Occipital lobe (tissue), 1 donor: ENCODE measurements at regions not wholly inside any gene's neighbourhood (a gene's known extent, or its start where the extent isn't known, plus 50 kb on each side); places are given as distances from the start of the nearest gene placed in this dataset.

Experiments
- DNase-seq: peaks from one replicate; lab custom pipeline; 2025; lab: John Stamatoyannopoulos, UW

- no peak for DNase-seq
Observed at GRCh38 chr3:109900783-109901182, 563.4 kb upstream of the DPPA4 start.

- no peak for DNase-seq
Observed at GRCh38 chr3:109902549-109902948, 565.2 kb upstream of the DPPA4 start.

GRCh38 chr3:109903100-109903499, 565.8 kb upstream of the DPPA4 start:
- no peak for DNase-seq

DNA sequence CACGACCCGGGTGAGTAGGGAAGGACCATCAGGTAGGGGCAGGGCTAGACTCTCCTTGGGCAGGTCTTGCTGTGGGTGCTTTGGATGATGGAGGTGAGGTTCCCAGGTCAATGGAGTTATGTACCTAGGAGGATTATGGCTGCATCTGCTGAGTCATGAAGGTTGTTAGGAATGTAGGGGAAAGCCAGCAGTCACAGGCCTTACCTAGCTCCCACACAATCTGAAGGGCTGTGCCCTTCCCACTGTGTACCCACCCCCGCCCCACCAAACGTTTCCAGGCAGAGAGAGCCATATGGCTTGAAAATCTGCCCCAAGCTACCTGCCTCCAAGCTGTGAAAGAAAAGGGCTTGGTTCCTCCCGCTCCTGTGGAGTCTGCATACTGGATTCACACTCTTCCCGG, 573.4 kb upstream of the DPPA4 start:
- no peak for DNase-seq

GRCh38 chr3:109918740-109919139, 581.4 kb upstream of the DPPA4 start:
- DNase-seq, result no peak

DNA sequence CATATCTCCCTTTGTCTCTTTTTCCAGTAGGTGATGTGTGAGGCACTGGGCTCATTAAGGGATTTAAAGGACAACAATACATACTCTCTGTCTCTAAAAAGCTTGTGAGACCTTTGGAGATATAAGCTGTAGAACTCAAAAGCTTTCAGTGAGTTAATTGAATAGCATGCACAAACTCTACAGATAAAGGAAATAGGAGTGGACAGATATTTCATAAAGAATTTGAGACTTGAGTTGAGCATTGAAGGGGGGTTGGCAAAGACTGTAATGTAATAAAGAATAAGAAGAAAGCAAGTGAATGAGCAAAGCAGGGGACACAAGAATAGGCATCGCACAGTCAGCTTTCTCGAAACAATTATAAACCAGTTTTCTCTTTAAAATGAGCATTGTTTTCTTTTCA, 583.4 kb upstream of the DPPA4 start:
- no peak for DNase-seq

DNA sequence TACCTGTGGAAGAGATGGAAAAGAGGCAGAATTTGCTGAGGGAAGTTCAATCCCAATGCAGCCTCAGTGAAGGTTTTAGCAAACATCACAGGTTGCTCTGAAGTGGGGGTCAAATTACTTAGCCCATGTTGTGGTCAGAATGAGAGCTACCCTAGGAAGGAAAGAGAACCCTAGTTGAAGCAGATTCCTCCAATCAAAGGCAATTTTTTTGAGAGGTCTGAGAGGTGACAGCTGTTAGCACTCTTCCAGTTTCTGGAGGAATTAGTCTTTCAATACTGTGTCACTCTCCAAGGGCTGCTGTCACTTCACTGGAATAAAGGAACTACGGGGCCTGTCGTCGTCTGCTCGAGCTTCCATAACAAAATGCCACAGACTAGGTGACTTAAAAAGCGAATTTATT, 584.2 kb upstream of the DPPA4 start:
- no peak for DNase-seq

GRCh38 chr3:109922856-109923255, 585.5 kb upstream of the DPPA4 start:
- DNase-seq, result no peak

DNA sequence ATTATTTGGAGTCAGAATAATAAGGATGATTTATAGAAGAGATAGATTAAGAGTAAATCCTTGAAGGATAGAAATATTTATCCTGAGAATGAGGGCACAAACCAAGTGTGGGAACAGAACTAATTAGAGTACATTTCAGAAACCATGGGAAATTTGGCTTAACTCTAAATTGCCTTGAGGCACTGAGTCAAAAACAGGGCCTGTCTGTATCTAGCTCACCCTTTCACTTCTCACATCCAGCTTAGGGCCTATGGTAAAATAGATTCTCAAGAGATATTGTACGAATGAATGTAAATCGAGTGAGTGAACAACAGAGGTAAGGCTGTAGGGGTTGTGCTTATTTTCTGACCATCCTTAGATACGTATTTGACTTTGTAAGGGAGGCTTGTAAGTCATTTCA, 586.1 kb upstream of the DPPA4 start:
- DNase-seq, result no peak

DNA sequence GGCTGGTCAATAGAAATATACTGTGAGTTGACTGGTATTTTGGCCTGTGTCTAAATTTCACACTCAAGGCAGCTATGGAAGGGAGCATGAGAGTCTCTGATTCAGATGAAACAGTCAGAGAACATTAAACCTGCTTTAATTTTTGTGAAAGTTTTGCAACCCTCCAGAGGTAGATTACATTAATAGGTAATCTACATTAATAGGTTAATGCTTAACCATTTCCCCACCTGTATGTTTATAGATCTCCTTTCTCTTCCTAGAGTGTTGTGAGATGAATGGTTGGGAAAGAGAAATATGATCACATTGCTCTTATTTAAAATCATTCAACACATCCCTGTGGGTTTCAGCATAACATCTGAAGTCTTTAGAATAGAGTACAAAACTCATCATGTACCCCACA, 586.9 kb upstream of the DPPA4 start:
- no peak for DNase-seq

DNA sequence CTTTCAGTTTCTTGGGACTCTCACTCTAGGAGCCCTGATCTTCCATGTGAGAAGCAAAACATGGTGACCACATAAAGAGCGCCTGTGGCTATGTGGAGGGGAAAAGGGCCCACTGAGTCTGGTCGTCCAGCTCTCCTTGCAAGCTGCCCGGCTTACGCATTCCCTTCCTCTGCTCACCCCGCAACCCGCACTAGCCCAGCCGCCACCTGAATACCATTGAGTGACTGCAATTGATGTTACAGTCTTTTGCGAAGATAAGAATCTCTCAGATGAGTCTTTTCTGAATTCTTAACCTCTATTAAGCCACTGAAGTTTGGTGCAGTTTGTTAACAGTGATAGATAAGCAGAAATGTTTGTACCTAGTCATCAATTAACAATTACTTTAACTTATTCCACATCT, 589.0 kb upstream of the DPPA4 start:
- no peak for DNase-seq

GRCh38 chr3:109927161-109927560, 589.8 kb upstream of the DPPA4 start:
- DNase-seq, result no peak

GRCh38 chr3:109927726-109928125, 590.4 kb upstream of the DPPA4 start:
- no peak for DNase-seq

DNA sequence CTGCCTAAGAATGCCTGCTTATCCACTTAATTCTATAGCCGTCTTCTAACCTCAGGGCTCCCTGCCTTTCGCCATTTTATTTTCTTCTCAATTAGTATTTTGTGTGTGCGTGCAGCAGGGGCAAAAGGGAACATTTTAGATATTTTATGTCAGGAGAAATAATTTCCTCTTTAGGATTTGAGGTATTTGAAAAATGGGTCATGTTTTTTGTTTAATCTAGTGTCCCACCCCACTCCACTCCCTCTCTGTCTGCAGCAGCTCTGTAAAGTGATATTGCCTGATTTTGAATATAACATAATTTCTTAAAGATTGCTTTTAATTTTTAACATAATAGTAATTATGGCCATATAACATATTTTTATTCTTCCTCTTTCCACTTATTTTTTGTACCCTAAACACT, 593.2 kb upstream of the DPPA4 start:
- DNase-seq, result no peak

- DNase-seq, result no peak
Observed at GRCh38 chr3:109933576-109933975, 596.2 kb upstream of the DPPA4 start.

GRCh38 chr3:109939817-109940216, 602.5 kb upstream of the DPPA4 start:
- DNase-seq, result no peak

DNA sequence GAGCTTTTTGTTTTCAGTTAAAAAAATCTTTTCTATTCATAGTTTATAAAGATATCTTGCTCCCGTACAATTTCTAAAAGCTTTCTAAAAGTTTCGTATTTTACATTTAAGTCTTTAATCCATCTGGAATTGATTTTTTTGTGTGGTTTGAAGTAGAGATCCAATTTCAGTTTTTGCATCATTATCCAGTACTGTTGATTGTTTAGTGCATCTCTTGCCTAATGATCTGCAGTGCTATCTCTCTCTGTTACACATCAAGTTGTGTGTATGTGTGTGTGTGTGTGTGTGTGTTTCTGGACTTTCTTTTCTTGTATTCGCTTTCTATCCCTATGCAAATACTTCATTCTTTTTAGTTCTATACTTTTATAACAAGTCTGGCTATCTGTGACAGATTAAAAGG, 605.8 kb upstream of the DPPA4 start:
- DNase-seq, result no peak

DNA sequence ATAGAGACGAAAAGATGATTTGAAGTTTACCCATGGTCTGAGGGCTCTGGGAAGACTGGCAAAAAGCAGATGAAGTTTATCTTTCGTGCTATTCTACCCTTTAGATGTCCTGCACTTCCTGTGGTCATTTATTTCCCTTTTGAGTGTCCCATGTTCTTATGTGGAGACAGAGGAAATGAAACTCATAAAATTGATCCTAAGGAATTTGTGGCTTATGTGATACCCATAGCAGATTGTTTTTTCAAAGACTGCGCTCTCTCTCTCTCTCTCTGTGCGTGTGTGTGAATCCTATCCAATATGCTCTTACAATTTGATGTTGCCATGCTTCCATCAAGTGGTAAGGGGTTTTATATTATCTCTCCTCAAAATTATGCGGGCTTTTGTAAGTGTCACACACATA, 607.5 kb upstream of the DPPA4 start:
- DNase-seq, result no peak

- no peak for DNase-seq
Observed at GRCh38 chr3:109952924-109953323, 615.6 kb upstream of the DPPA4 start.

DNA sequence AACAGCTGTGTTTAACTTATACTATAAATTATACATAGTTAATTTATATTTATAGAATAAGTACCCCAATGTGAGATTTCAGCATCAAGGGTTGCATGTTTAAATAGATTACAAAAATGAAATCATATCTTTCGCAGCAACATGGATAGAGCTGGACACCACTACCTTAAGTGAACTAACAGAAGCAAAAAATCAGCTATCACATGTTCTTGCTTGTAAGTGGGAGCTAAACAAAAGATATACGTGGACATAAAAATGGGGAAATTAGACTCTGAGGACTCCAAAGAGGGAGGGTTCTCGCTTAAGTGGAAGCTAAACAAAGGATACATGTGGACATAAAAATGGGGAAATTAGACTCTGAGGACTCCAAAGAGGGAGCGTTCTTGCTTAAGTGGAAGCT, 626.5 kb upstream of the DPPA4 start:
- no peak for DNase-seq

- DNase-seq, result no peak
Observed at GRCh38 chr3:109973733-109974132, 636.4 kb upstream of the DPPA4 start.

- DNase-seq, result no peak
Observed at GRCh38 chr3:109977897-109978296, 640.6 kb upstream of the DPPA4 start.

- DNase-seq, result no peak
Observed at GRCh38 chr3:109982201-109982600, 644.9 kb upstream of the DPPA4 start.

DNA sequence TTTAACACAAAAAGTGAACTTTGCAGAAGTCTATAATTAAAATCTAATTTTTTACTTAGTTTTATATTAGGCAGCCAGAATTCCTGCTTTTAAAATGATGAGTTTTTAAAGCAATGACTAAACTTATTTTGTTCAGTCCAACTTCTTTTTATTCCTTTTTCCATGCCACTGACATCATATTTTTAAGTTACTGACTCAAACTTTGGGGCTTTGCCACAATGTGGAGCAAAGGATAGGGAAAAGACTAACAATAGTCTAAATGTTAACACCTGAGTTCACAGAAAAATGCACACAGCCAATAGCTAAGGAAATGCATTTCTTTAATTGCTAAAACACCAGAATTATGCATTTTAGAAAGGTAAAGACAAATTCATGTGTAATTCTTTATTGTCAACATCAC, 647.6 kb upstream of the DPPA4 start:
- no peak for DNase-seq
